HEK293T (cell line): ENCODE measurements at regions not wholly inside any gene's neighbourhood (a gene's known extent, or its start where the extent isn't known, plus 50 kb on each side); places are given as distances from the start of the nearest gene placed in this dataset.

Source experiments
- CTCF ChIA-PET: fragments of 350-600 bp; formaldehyde crosslinking; extraction: SDS; loops from one replicate; lab custom pipeline; 2021; ENCODE audit warnings: antibody characterized with exemption, inconsistent platforms; lab: Yijun Ruan, JAX
- POLR2A ChIA-PET: fragments of 350-600 bp; formaldehyde crosslinking; extraction: SDS; loops from one replicate; lab custom pipeline; 2020; ENCODE audit warnings: antibody characterized with exemption, inconsistent platforms; lab: Yijun Ruan, JAX
- DNase-seq: peaks from one replicate; pipeline ENCODE4 v3.0.0; 2012; ENCODE audit warnings: mixed read lengths; ENCODE audit errors: extremely low spot score
- ARNT ChIP-seq: fragments of 450-650 bp; IDR thresholded peaks from 2 replicates; pipeline ENCODE4 v1.6.1; 2017; ENCODE audit warnings: mild to moderate bottlenecking
- BHLHE40 ChIP-seq: fragments of 450-650 bp; IDR thresholded peaks from 2 replicates; pipeline ENCODE4 v1.6.1; 2016; ENCODE audit warnings: mild to moderate bottlenecking, moderate library complexity, borderline replicate concordance
- CTBP1 ChIP-seq: fragments of 450-650 bp; IDR thresholded peaks from 2 replicates; pipeline ENCODE4 v1.6.1; 2016; ENCODE audit warnings: borderline replicate concordance
- ELF4 ChIP-seq: fragments of 450-650 bp; IDR thresholded peaks from 2 replicates; pipeline ENCODE4 v1.6.1; 2017; ENCODE audit warnings: antibody characterized with exemption
- FOXA1 ChIP-seq: fragments of 450-650 bp; IDR thresholded peaks from 2 replicates; pipeline ENCODE4 v1.6.1; 2016; ENCODE audit warnings: mild to moderate bottlenecking
- FOXK2 ChIP-seq: fragments of 450-650 bp; IDR thresholded peaks from 2 replicates; pipeline ENCODE4 v1.6.1; 2016; ENCODE audit warnings: mild to moderate bottlenecking
- FOXM1 ChIP-seq: fragments of 450-650 bp; IDR thresholded peaks from 2 replicates; pipeline ENCODE4 v1.6.1; 2017; ENCODE audit warnings: mild to moderate bottlenecking, borderline replicate concordance
- HDGF ChIP-seq: fragments of 450-650 bp; IDR thresholded peaks from 2 replicates; pipeline ENCODE4 v1.6.1; 2017; ENCODE audit warnings: antibody characterized with exemption, borderline replicate concordance
- L3MBTL2 ChIP-seq: fragments of 450-650 bp; conservative IDR thresholded peaks from 2 replicates; pipeline ENCODE4 v1.6.1; 2016; ENCODE audit warnings: mild to moderate bottlenecking
- LEF1 ChIP-seq: fragments of 450-650 bp; IDR thresholded peaks from 2 replicates; pipeline ENCODE4 v1.6.1; 2017; ENCODE audit warnings: mild to moderate bottlenecking, borderline replicate concordance
- NFRKB ChIP-seq: fragments of 450-650 bp; IDR thresholded peaks from 2 replicates; pipeline ENCODE4 v1.6.1; 2016; ENCODE audit warnings: mild to moderate bottlenecking, moderate library complexity
- SP1 ChIP-seq: fragments of 450-650 bp; IDR thresholded peaks from 2 replicates; pipeline ENCODE4 v1.6.1; 2017
- SUZ12 ChIP-seq: fragments of 450-650 bp; IDR thresholded peaks from 2 replicates; pipeline ENCODE4 v1.6.1; 2016; ENCODE audit warnings: mild to moderate bottlenecking
- TARDBP ChIP-seq: fragments of 450-650 bp; IDR thresholded peaks from 2 replicates; pipeline ENCODE4 v1.6.1; 2016
- ZNF384 ChIP-seq: fragments of 450-650 bp; IDR thresholded peaks from 2 replicates; pipeline ENCODE4 v1.6.1; 2016
- TF ChIP-seq, protein P1 (sequence below): fragments of 450-650 bp; IDR thresholded peaks from 2 replicates; pipeline ENCODE4 v1.6.1; 2016

GRCh38 chr22:27493796-27494195 is 307.8 kb downstream of the MN1 start:
- ChIA-PET CTCF (no interaction called here), POLR2A (no interaction called here)

DNA sequence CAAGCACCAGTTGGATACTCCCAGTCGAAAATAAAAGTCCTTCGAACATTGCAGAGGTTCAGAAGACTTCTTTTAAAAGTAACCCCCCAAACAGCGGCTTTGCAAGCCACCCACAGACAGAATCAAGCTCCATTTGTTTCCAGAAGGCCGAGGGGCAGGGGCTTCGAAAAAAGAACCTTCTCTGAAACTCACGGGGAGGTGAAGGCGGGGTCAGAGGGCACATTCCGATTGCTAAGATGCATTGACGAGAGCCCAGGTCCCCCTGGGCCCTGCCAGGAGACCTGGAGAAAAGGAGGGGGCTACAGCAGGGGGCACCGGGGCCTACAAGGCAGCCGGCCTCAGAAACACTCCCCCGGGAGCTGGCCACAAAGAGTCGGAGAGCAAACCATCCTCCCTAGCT is 306.8 kb downstream of the MN1 start:
- CTCF ChIA-PET: no interaction called here
- POLR2A ChIA-PET: no interaction called here
- TF ChIP-seq ELF4: no peak
- no peak for TF ChIP-seq ARNT
- TF ChIP-seq BHLHE40: no peak
- no peak for TF ChIP-seq CTBP1
- TF ChIP-seq SUZ12: no peak
- no peak for TF ChIP-seq FOXM1
- no peak for TF ChIP-seq TARDBP
- no peak for TF ChIP-seq SP1
- TF ChIP-seq L3MBTL2: no peak
- TF ChIP-seq HDGF: no peak
- no peak for TF ChIP-seq NFRKB
- no peak for TF ChIP-seq FOXA1
- TF ChIP-seq, protein P1, sequence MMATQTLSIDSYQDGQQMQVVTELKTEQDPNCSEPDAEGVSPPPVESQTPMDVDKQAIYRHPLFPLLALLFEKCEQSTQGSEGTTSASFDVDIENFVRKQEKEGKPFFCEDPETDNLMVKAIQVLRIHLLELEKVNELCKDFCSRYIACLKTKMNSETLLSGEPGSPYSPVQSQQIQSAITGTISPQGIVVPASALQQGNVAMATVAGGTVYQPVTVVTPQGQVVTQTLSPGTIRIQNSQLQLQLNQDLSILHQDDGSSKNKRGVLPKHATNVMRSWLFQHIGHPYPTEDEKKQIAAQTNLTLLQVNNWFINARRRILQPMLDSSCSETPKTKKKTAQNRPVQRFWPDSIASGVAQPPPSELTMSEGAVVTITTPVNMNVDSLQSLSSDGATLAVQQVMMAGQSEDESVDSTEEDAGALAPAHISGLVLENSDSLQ: no peak
- no peak for TF ChIP-seq FOXK2
- no peak for TF ChIP-seq ZNF384

More at GRCh38 chr22:27493796-27494195, 307.8 kb downstream of the MN1 start:
- DNase-seq: no peak
- no peak for TF ChIP-seq CTBP1
- TF ChIP-seq ARNT: no peak
- TF ChIP-seq FOXM1: no peak
- TF ChIP-seq FOXK2: no peak

DNA sequence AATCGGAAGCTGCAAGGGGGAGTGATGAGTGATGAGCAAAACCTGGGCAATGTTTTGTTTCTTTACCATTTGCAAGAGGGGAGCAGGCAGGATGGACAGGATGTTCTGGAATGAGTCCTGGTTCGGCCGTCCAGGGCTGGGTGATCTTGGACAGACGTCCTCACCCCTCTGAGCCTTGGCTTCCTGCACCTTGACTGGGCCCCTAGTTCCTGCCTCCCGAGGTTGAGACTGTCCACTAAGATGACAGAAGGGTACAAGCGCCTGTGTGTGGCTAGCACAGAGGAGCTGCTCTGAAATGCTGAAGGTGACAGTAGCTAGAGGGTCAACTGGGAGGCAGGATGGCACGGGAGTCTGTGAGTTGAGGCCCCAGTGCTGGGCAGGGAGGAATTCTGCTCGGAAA is 306.2 kb downstream of the MN1 start:
- POLR2A ChIA-PET: no interaction called here
- no peak for DNase-seq
- TF ChIP-seq LEF1 (no peak), FOXM1 (no peak), FOXA1 (no peak), FOXK2 (no peak), ELF4 (no peak), TARDBP (no peak), ZNF384 (no peak), SP1 (no peak), HDGF (no peak), ARNT (no peak)
- TF ChIP-seq, protein P1: no peak
- CTCF ChIA-PET: no interaction called here

More for the DNA sequence above, 306.8 kb downstream of the MN1 start:
- DNase-seq: no peak

GRCh38 chr22:27499121-27499520 is 302.4 kb downstream of the MN1 start:
- no peak for DNase-seq
- POLR2A ChIA-PET: no interaction called here
- no peak for TF ChIP-seq FOXA1
- TF ChIP-seq CTBP1: no peak
- no peak for TF ChIP-seq FOXK2
- no peak for TF ChIP-seq ELF4
- no peak for TF ChIP-seq TARDBP
- TF ChIP-seq FOXM1: no peak
- no peak for TF ChIP-seq BHLHE40
- TF ChIP-seq SUZ12: no peak
- no peak for TF ChIP-seq ARNT
- CTCF ChIA-PET: no interaction called here

GRCh38 chr22:27501191-27501936 is 300.2 kb downstream of the MN1 start:
- CTCF ChIA-PET: no interaction called here
- TF ChIP-seq ELF4 (no peak), NFRKB (no peak), TARDBP (no peak), LEF1 (no peak), L3MBTL2 (no peak), ZNF384 (no peak), FOXM1 (no peak), FOXK2 (no peak), BHLHE40 (no peak), HDGF (no peak), SUZ12 (no peak), FOXA1 (no peak), ARNT (no peak), SP1 (no peak), CTBP1 (no peak)
- TF ChIP-seq, protein P1: no peak
- no peak for DNase-seq
- POLR2A ChIA-PET: no interaction called here

DNA sequence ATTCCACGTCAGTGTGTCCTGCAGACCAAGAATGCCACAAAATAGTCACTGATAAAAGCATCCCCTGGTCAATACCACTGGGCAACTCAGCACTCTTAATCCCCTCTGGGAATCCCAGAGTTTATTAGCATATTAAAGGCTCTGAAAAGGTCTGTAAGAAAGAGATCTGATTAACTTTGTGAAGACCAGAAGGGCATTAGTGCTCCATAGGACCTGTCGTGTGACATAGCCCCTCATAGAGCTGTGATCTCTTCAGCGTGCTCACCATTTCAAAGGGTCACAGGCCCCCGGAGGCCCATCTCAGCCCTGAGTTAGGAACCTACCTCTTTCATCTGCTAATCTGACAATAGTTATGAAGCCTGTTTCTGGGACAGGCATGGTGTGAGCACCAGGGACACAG is 299.2 kb downstream of the MN1 start:
- ChIA-PET CTCF (no interaction called here), POLR2A (no interaction called here)
- TF ChIP-seq HDGF (no peak), ZNF384 (no peak), BHLHE40 (no peak), L3MBTL2 (no peak), LEF1 (no peak), FOXK2 (no peak)
- DNase-seq: no peak
